ENCODE measurements at regions not wholly inside any gene's neighbourhood (a gene's known extent, or its start where the extent isn't known, plus 50 kb on each side); places are given as distances from the start of the nearest gene placed in this dataset.

GRCh38 chr14:82047777-82048470, 514.3 kb upstream of the SEL1L start:
- DNase-seq (ENCODE audit: low spot score) = no peak

- DNase-seq (ENCODE audit: low spot score) = no peak
Observed at GRCh38 chr14:82052778-82053177, 519.1 kb upstream of the SEL1L start.

- no peak for DNase-seq (ENCODE audit: low spot score)
Observed at GRCh38 chr14:82055515-82056115, 522.0 kb upstream of the SEL1L start.

- DNase-seq (ENCODE audit: low spot score) = no peak
Observed at GRCh38 chr14:82060219-82060618, 526.6 kb upstream of the SEL1L start.

GRCh38 chr14:82067221-82067875, 533.7 kb upstream of the SEL1L start:
- DNase-seq (ENCODE audit: low spot score) = no peak

- no peak for DNase-seq (ENCODE audit: low spot score)
Observed at GRCh38 chr14:82070040-82070439, 536.4 kb upstream of the SEL1L start.

GRCh38 chr14:82070753-82071152, 537.1 kb upstream of the SEL1L start:
- no peak for DNase-seq (ENCODE audit: low spot score)

GRCh38 chr14:82073547-82073946, 539.9 kb upstream of the SEL1L start:
- DNase-seq (ENCODE audit: low spot score) = no peak

- DNase-seq (ENCODE audit: low spot score) = no peak
Observed at GRCh38 chr14:82075566-82075965, 541.9 kb upstream of the SEL1L start.

- no peak for DNase-seq (ENCODE audit: low spot score)
Observed at GRCh38 chr14:82079553-82079952, 545.9 kb upstream of the SEL1L start.

GRCh38 chr14:82080370-82080769, 546.7 kb upstream of the SEL1L start:
- DNase-seq (ENCODE audit: low spot score) = no peak

- DNase-seq (ENCODE audit: low spot score) = no peak
Observed at GRCh38 chr14:82084813-82085212, 551.2 kb upstream of the SEL1L start.

- DNase-seq (ENCODE audit: low spot score) = no peak
Observed at GRCh38 chr14:82091097-82091496, 557.4 kb upstream of the SEL1L start.

GRCh38 chr14:82094829-82095345, 561.2 kb upstream of the SEL1L start:
- no peak for DNase-seq (ENCODE audit: low spot score)

- no peak for DNase-seq (ENCODE audit: low spot score)
Observed at GRCh38 chr14:82104013-82104412, 570.4 kb upstream of the SEL1L start.

GRCh38 chr14:82112210-82112839, 578.7 kb upstream of the SEL1L start:
- DNase-seq (ENCODE audit: low spot score) = no peak

- DNase-seq (ENCODE audit: low spot score) = no peak
Observed at GRCh38 chr14:82113007-82113406, 579.4 kb upstream of the SEL1L start.

GRCh38 chr14:82113710-82114109, 580.1 kb upstream of the SEL1L start:
- DNase-seq (ENCODE audit: low spot score) = no peak

GRCh38 chr14:82116721-82117120, 583.1 kb upstream of the SEL1L start:
- no peak for DNase-seq (ENCODE audit: low spot score)

GRCh38 chr14:82122655-82123054, 589.0 kb upstream of the SEL1L start:
- no peak for DNase-seq (ENCODE audit: low spot score)

- no peak for DNase-seq (ENCODE audit: low spot score)
Observed at GRCh38 chr14:82124511-82124910, 590.9 kb upstream of the SEL1L start.

GRCh38 chr14:82126006-82126405, 592.4 kb upstream of the SEL1L start:
- DNase-seq (ENCODE audit: low spot score) = no peak

GRCh38 chr14:82134411-82134810, 600.8 kb upstream of the SEL1L start:
- DNase-seq (ENCODE audit: low spot score) = no peak
